ENCODE measurements at regions not wholly inside any gene's neighbourhood (a gene's known extent, or its start where the extent isn't known, plus 50 kb on each side); places are given as distances from the start of the nearest gene placed in this dataset.

DNA sequence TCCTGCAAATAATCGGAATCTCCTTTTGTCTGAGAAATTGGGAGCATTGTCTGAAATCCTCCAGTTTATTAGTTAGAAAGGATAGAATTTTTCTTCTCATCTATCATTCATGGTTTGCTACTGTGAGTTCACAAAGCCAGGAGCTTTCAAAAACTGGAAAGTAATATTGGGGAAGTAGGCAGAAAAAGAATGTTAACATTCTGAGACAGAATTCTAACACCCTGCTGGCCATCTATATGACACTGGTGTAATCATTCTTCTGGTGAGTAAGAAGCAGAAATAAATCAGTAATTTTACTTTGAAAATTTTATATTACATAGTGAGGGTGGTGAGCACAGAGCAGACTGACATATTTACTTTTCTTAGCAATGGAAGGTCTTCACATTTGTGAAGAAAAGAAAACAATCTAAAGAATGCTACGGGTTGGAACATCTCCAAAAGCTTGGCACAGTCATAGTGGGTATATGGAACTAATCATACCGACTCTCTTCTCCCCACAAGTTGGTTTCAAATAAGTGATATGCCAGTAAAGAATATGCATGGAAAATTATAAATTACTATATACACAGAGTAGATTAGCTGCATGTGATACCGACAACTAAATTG lies 344.9 kb downstream of the LPIN1 start:
- TF ChIP-seq, protein P1, sequence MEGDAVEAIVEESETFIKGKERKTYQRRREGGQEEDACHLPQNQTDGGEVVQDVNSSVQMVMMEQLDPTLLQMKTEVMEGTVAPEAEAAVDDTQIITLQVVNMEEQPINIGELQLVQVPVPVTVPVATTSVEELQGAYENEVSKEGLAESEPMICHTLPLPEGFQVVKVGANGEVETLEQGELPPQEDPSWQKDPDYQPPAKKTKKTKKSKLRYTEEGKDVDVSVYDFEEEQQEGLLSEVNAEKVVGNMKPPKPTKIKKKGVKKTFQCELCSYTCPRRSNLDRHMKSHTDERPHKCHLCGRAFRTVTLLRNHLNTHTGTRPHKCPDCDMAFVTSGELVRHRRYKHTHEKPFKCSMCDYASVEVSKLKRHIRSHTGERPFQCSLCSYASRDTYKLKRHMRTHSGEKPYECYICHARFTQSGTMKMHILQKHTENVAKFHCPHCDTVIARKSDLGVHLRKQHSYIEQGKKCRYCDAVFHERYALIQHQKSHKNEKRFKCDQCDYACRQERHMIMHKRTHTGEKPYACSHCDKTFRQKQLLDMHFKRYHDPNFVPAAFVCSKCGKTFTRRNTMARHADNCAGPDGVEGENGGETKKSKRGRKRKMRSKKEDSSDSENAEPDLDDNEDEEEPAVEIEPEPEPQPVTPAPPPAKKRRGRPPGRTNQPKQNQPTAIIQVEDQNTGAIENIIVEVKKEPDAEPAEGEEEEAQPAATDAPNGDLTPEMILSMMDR (IDR thresholded peaks at IDR 0.05; ENCODE audit: low read depth, low read length): no peak
- no peak for DNase-seq (ENCODE audit: extremely low read depth, low read depth)

DNA sequence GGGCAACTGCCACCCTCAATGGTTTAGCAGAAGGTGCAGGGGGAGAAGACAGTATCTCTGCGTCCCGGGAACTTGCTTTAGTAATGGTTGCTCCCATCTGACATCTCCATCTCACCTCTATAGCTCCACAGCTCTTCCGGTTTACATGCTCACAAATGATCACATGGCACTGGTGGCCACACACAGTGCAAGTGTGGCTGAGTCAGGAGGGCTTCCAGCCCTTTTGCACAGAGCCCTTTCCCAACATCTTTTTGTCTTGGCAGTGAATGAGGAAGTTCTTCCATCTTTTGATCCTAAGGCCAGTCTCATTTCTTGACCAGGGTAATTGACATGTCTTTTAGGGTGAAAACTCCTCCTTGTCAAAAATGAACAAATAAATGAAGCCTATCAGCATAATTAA lies 347.7 kb downstream of the LPIN1 start:
- TF ChIP-seq, protein P1 (IDR thresholded peaks at IDR 0.05; ENCODE audit: low read depth, low read length): no peak
- no peak for DNase-seq (ENCODE audit: extremely low read depth, low read depth)

DNA sequence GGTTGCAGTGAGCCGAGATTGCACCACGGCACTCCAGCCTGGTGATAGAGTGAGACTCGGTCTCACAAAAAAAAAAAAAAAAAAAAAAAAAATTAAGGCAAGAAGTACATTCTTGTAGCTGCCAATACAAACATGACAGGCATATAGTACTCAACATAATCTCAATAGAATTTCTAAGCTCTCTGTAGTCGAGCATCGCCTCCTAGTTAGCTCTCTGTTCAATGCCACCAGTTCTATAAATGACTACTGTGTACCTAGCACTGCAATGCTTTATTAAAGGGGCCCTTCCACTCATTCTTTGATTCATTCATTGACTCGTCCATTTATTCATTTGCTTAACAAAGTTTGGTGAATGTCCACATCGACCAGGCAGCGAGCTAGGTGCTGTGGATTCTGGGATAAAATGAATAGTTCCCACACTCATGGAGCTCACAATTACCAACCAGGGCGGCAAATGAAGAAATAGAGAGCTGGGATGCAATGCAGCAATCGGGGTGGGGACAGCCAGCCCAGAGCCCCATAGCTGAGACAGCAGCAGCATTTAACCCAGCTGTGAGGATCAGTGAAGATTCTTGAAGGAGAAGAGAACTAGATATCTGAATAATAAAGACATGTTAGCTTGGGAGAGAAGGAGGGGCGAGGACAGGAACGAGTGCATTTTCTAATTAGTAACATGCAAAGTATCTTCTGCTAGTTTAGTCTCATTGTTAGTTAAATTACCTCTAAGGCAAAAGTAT lies 349.8 kb downstream of the LPIN1 start:
- TF ChIP-seq, protein P1 (IDR thresholded peaks at IDR 0.05; ENCODE audit: low read depth, low read length): no peak

DNA sequence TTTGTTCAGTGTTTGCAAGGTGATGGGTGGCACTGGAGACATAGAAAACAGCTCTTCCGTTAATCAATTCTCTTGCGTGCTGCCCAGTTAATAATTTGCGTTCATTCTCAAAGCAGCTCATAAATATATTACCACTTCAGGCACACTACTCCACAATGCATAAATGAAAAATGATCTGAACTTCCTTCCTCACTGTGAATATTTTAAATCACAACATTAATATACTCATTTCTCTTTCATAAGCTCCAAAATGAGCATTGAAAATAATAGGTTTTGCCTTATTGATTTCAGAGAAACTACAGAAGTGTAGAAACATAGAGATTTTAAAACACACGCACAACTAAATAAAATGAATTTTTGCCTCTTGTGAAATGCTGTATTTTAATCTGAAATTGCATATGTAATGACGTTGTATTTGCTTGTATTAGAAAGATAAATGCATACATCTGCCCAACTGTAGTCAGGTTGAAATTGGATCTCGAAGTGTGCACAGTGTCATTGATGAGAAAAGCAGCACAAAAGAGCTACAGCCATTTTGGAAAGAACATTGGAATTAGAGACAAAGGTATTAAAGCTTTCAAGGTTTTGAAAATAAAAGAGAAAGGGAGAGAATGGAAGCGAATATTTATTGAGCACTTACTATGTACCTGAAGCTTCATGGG lies 350.5 kb downstream of the LPIN1 start:
- TF ChIP-seq, protein P1 (IDR thresholded peaks at IDR 0.05; ENCODE audit: low read depth, low read length): no peak
- no peak for DNase-seq (ENCODE audit: extremely low read depth, low read depth)

More for the DNA sequence above, 349.8 kb downstream of the LPIN1 start:
- no peak for DNase-seq (ENCODE audit: extremely low read depth, low read depth)

DNA sequence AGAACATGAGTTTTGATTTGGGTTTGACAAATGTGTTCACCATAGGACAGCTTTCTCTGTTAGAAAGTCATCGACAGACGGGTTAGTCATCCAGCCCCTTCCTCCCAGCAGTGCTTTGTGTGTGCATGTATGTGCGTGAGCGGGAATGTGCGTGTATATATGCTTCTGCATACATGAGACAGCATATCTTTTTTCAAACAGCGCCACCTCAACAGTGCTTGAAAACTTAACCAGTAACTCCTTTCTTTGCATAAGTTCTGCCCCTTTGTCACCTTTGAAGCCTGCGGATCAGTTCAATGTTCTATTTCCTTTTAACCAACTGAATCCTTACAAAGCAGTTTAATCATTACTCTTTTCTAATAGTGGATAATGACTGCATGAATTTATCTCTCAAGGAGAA lies 351.4 kb downstream of the LPIN1 start:
- TF ChIP-seq, protein P1 (IDR thresholded peaks at IDR 0.05; ENCODE audit: low read depth, low read length): no peak

DNA sequence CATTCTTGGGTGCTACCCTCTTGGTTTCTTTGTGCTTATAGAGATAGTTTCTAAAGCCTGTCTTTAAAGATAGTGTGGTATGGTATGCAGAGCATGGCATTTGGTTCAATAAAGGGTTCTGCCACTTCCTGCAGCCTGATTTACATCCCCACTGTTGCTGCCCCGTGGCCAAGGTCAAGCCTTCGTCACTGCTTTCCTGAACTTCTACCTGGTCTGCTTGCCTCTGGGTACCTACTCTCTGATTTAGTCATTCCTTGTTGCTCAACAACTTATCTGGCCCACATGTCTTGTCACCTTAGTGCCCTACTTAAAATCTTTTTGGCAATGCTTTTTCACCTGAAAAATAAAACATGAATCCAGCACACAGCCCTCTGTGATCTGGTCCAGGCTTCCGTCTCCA lies 352.9 kb downstream of the LPIN1 start:
- TF ChIP-seq, protein P1 (IDR thresholded peaks at IDR 0.05; ENCODE audit: low read depth, low read length): no peak
- DNase-seq (ENCODE audit: extremely low read depth, low read depth): no peak

More for the DNA sequence above, 351.4 kb downstream of the LPIN1 start:
- no peak for DNase-seq (ENCODE audit: extremely low read depth, low read depth)

DNA sequence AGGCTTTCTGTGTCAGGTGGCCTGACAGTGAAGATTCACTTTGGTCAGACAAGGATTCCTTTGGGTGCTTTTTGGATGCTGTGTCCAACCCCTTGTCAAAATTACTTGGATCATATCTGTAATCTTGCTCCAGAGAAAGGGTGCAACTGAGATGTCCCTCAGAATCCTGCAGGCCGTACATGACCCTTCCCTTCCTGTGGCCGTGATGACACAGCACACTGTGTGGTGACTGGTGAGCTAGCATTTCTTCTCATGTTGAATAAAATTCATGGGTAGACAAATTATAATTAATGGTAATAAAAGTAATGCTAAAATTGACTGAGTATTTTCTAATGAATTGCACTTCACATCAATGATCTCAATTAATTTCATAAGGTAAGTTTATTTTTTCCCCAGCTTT lies 356.2 kb downstream of the LPIN1 start:
- TF ChIP-seq, protein P1 (IDR thresholded peaks at IDR 0.05; ENCODE audit: low read depth, low read length): no peak
- no peak for DNase-seq (ENCODE audit: extremely low read depth, low read depth)

Data from AG09319 (cell line).